Limb (tissue), 2 donors: ENCODE measurements at regions not wholly inside any gene's neighbourhood (a gene's known extent, or its start where the extent isn't known, plus 50 kb on each side); places are given as distances from the start of the nearest gene placed in this dataset.

Experiments
- DNase-seq, 2 donors: peaks; one replicate each; pipeline ENCODE4 v3.0.0-alpha.2; 2016; ENCODE audit errors: extremely low spot score in 2 of 2

GRCh38 chr3:76958861-76959260, 81.0 kb upstream of the ROBO2 start:
- no peak for DNase-seq

GRCh38 chr3:76961284-76961683, 78.6 kb upstream of the ROBO2 start:
- DNase-seq = no peak

GRCh38 chr3:76965122-76965725, 74.7 kb upstream of the ROBO2 start:
- no peak for DNase-seq

- no peak for DNase-seq
These were observed 70.4 kb upstream of the ROBO2 start for GRCh38 chr3:76969471-76969870.

GRCh38 chr3:76969996-76970615, 69.8 kb upstream of the ROBO2 start:
- no peak for DNase-seq

GRCh38 chr3:76972624-76973296, 67.1 kb upstream of the ROBO2 start:
- DNase-seq = no peak

GRCh38 chr3:76976996-76977395, 62.9 kb upstream of the ROBO2 start:
- DNase-seq = no peak

- no peak for DNase-seq
These were observed 54.3 kb upstream of the ROBO2 start for GRCh38 chr3:76985645-76986044.

- DNase-seq = no peak
These were observed 52.9 kb upstream of the ROBO2 start for GRCh38 chr3:76986876-76987474.
